ENCODE measurements at regions not wholly inside any gene's neighbourhood (a gene's known extent, or its start where the extent isn't known, plus 50 kb on each side); places are given as distances from the start of the nearest gene placed in this dataset.

DNA sequence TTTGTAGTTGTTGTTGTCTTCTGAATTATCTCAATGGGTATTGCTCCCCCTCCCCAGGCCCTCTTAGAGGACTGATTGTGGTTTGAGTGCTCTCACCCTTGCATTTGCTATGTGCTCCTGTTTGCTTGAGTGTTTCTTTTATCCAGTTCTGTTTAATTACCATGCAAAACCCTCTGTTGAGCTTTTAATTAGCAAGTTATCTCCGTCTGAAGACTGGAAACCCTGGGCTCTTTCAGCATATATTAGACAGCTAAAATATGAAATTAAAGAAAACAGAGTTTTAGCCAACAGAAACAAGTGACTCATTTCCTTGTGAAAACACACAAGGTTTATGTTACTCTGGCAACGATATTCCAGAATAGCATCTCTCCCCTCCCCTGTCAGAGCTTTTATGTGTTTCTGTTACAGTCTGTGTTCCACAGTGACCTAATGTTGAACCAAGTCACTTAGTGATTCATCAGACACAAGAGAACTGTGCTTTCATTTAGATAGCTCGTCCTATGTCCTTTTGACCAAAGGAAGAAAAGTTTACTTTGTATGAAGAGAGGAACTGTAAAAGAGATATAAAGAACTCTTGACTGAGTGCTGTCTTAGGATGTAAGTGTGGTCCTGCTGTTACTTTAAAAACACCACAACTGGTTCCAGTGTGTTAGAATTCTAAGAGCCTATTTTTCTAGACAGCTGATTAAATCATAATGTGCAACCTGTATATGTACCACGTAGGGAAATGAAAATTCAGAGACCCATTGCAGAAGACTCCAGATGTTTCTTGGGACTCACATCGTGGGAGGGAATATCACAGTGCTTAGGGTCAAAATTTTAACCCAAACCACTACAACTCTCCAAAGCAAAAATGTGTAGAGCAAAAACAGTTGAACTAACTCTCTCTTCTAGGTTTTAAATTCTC is 172.8 kb upstream of the RBMS1 start:
- Mint-ChIP-seq H3K9me3 (peaks cover 0 to 2% (median 0%) of the 10 kb centered on the region in 7 donors), H3K4me1 (peaks cover 35% of the 10 kb centered on the region), H3K36me3 (no peaks in the 10 kb centered on the region), H3K4me3 (no peak overlapping the region), H3K27me3 (ENCODE audit: low read depth in 3 of 3) (peaks cover 0 to 1% (median 0%) of the 10 kb centered on the region in 3 donors), H3K27ac (peak overlapping the region; percentile 79 to 94 (median 92))
- DNase-seq: peak; percentile 82 to 91 (median 91)
- no peaks in the 10 kb centered on the region for H3K36me3 ChIP-seq (replicated peaks in 1 of 2; ENCODE audit: control insufficient read depth in 1 of 2, insufficient read depth in 2 of 2, low read length in 2 of 2)
- H3K27ac ChIP-seq (ENCODE audit: low read depth in 1 of 2, low read length in 2 of 2): peak overlapping the region; percentile 39 to 81
- TF ChIP-seq, protein P1, sequence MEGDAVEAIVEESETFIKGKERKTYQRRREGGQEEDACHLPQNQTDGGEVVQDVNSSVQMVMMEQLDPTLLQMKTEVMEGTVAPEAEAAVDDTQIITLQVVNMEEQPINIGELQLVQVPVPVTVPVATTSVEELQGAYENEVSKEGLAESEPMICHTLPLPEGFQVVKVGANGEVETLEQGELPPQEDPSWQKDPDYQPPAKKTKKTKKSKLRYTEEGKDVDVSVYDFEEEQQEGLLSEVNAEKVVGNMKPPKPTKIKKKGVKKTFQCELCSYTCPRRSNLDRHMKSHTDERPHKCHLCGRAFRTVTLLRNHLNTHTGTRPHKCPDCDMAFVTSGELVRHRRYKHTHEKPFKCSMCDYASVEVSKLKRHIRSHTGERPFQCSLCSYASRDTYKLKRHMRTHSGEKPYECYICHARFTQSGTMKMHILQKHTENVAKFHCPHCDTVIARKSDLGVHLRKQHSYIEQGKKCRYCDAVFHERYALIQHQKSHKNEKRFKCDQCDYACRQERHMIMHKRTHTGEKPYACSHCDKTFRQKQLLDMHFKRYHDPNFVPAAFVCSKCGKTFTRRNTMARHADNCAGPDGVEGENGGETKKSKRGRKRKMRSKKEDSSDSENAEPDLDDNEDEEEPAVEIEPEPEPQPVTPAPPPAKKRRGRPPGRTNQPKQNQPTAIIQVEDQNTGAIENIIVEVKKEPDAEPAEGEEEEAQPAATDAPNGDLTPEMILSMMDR (IDR thresholded peaks at IDR 0.05): no peak
- H3K9ac ChIP-seq (ENCODE audit: insufficient read depth, low read length, poor library complexity, severe bottlenecking): no peak overlapping the region
- H3K9me3 ChIP-seq (replicated peaks in 1 of 2; ENCODE audit: control insufficient read depth in 1 of 2, insufficient read depth in 1 of 2, low read length in 2 of 2): no peaks in the 10 kb centered on the region
- no peaks in the 10 kb centered on the region for H3K27me3 ChIP-seq (ENCODE audit: control insufficient read depth in 2 of 2, insufficient read depth in 2 of 2, low read length in 2 of 2)
- peaks cover 17 to 21% of the 10 kb centered on the region in 2 donors for H3K4me1 ChIP-seq (ENCODE audit: control insufficient read depth in 1 of 2, insufficient read depth in 2 of 2, low read length in 2 of 2)
- H3K79me2 ChIP-seq (ENCODE audit: insufficient read depth, low read length): no peaks in the 10 kb centered on the region
- H3K4me3 ChIP-seq (replicated peaks in 1 of 3; ENCODE audit: low read depth in 2 of 3, low read length in 3 of 3): peak overlapping the region in 1 of 3 experiments; percentile 4
- 0% methylated on average over 2 of the region's 5 CpGs for WGBS (ENCODE audit: insufficient coverage)
- peak overlapping the region; percentile 45 for H3K4me2 ChIP-seq (replicated peaks; ENCODE audit: extremely low read depth, low read length, poor library complexity, severe bottlenecking)
- H2AFZ ChIP-seq (ENCODE audit: insufficient read depth, low read depth, low read length, poor library complexity, severe bottlenecking): peak overlapping the region; percentile 50
- intact Hi-C loops (cut with micrococcal nuclease): no loop called here
- H4K20me1 ChIP-seq (ENCODE audit: insufficient read depth, low read length): no peaks in the 10 kb centered on the region

DNA sequence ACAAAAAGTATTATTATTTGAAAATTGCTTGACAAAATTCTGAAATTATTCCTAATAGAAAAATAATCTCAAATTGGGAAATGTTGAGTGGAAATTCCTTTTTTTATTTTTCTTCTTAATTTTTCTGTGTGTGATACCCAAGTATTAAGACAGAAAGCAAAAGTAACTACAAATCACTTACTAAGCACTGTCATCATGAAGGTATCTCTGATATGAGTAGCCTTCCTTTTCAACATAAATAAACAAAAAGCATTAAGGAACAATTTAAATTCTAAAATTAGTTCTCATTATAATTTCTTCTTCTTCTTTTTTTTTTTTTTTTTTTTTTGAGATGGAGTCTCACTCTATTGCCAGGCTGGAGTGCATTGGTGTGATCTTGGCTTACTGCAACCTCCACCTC is 174.2 kb upstream of the RBMS1 start:
- TF ChIP-seq, protein P1 (IDR thresholded peaks at IDR 0.05): no peak
- H3K4me3 Mint-ChIP-seq: no peak overlapping the region
- H3K4me1 Mint-ChIP-seq: peaks cover 35% of the 10 kb centered on the region
- no peak for DNase-seq
- no peaks in the 10 kb centered on the region for H3K36me3 Mint-ChIP-seq
- H3K79me2 ChIP-seq (ENCODE audit: insufficient read depth, low read length): no peaks in the 10 kb centered on the region
- H3K27me3 ChIP-seq (ENCODE audit: control insufficient read depth in 2 of 2, insufficient read depth in 2 of 2, low read length in 2 of 2): no peaks in the 10 kb centered on the region
- H4K20me1 ChIP-seq (ENCODE audit: insufficient read depth, low read length): no peaks in the 10 kb centered on the region
- H3K27ac Mint-ChIP-seq: no peak overlapping the region
- H2AFZ ChIP-seq (ENCODE audit: insufficient read depth, low read depth, low read length, poor library complexity, severe bottlenecking): no peak overlapping the region
- intact Hi-C loops (cut with micrococcal nuclease): no loop called here
- H3K4me3 ChIP-seq (replicated peaks in 1 of 3; ENCODE audit: low read depth in 2 of 3, low read length in 3 of 3): no peak overlapping the region
- H3K4me1 ChIP-seq (ENCODE audit: control insufficient read depth in 1 of 2, insufficient read depth in 2 of 2, low read length in 2 of 2): peaks cover 17 to 21% of the 10 kb centered on the region in 2 donors
- H3K27me3 Mint-ChIP-seq (ENCODE audit: low read depth in 3 of 3): peaks cover 0 to 1% (median 0%) of the 10 kb centered on the region in 3 donors
- no peaks in the 10 kb centered on the region for H3K9me3 ChIP-seq (replicated peaks in 1 of 2; ENCODE audit: control insufficient read depth in 1 of 2, insufficient read depth in 1 of 2, low read length in 2 of 2)
- H3K4me2 ChIP-seq (replicated peaks; ENCODE audit: extremely low read depth, low read length, poor library complexity, severe bottlenecking): no peak overlapping the region
- peaks cover 0 to 2% (median 0%) of the 10 kb centered on the region in 7 donors for H3K9me3 Mint-ChIP-seq
- H3K9ac ChIP-seq (ENCODE audit: insufficient read depth, low read length, poor library complexity, severe bottlenecking): no peak overlapping the region
- H3K36me3 ChIP-seq (replicated peaks in 1 of 2; ENCODE audit: control insufficient read depth in 1 of 2, insufficient read depth in 2 of 2, low read length in 2 of 2): no peaks in the 10 kb centered on the region
- no peak overlapping the region for H3K27ac ChIP-seq (ENCODE audit: low read depth in 1 of 2, low read length in 2 of 2)

Measured in CD14-positive monocyte (primary cell).